ENCODE measurements at regions not wholly inside any gene's neighbourhood (a gene's known extent, or its start where the extent isn't known, plus 50 kb on each side); places are given as distances from the start of the nearest gene placed in this dataset.
"Not testable (repeated sequence)": the region's sequence is repeated elsewhere in the genome, so short reads cannot be mapped to it uniquely, and the experiment has no call there.

DNA sequence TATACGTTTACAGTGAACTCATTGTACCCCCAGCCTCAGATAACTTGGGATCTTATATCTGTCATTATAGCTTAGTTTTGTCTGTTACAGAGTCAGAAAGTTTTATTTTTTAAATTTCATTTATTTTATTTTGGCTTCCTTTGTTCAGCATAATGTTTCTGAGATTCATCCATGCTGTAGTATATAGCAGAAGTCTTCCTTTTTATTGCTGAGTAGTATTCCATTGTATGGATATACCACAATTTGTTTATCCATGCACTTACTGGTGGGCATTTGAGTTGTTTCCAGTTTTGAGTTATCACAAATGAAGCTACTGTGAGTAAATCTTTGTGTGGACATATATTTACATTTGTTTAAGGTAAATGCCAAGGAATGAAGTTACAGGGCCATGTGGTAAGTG lies 122.3 kb downstream of the ADCYAP1 start:
- Histone ChIP-seq H3K4me3 (ENCODE audit: low read length in 3 of 3) (no peak overlapping the region), H3K36me3 (ENCODE audit: control insufficient read depth in 2 of 3, insufficient read depth in 3 of 3, low read length in 3 of 3) (no peaks in the 10 kb centered on the region), H3K4me1 (ENCODE audit: control insufficient read depth in 2 of 3, insufficient read depth in 2 of 3, low read depth in 1 of 3, low read length in 3 of 3) (no peaks in the 10 kb centered on the region), H3K27me3 (ENCODE audit: control insufficient read depth, insufficient read depth, low read length) (no peaks in the 10 kb centered on the region), H3K9me3 (ENCODE audit: control insufficient read depth in 2 of 3, insufficient read depth in 1 of 3, low read length in 3 of 3) (peaks cover 0 to 6% (median 0%) of the 10 kb centered on the region in 3 donors), H3K27ac (ENCODE audit: low read depth in 2 of 2, low read length in 2 of 2) (no peak overlapping the region), H3K9ac (ENCODE audit: low read length in 3 of 3) (no peak overlapping the region)
- intact Hi-C loops (cut with DNase I): no loop called here
- FAIRE-seq (no peak), DNase-seq (no peak)
- TF ChIP-seq, protein P1, sequence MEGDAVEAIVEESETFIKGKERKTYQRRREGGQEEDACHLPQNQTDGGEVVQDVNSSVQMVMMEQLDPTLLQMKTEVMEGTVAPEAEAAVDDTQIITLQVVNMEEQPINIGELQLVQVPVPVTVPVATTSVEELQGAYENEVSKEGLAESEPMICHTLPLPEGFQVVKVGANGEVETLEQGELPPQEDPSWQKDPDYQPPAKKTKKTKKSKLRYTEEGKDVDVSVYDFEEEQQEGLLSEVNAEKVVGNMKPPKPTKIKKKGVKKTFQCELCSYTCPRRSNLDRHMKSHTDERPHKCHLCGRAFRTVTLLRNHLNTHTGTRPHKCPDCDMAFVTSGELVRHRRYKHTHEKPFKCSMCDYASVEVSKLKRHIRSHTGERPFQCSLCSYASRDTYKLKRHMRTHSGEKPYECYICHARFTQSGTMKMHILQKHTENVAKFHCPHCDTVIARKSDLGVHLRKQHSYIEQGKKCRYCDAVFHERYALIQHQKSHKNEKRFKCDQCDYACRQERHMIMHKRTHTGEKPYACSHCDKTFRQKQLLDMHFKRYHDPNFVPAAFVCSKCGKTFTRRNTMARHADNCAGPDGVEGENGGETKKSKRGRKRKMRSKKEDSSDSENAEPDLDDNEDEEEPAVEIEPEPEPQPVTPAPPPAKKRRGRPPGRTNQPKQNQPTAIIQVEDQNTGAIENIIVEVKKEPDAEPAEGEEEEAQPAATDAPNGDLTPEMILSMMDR (IDR thresholded peaks at IDR 0.05; ENCODE audit: borderline replicate concordance, extremely low read depth, insufficient read depth): no peak

GRCh38 chr18:1033092-1033491 lies 128.4 kb downstream of the ADCYAP1 start:
- H3K27me3 ChIP-seq (ENCODE audit: control insufficient read depth, insufficient read depth, low read length); FAIRE-seq; H3K4me1 ChIP-seq (ENCODE audit: control insufficient read depth in 2 of 3, insufficient read depth in 2 of 3, low read depth in 1 of 3, low read length in 3 of 3); H3K9me3 ChIP-seq (ENCODE audit: control insufficient read depth in 2 of 3, insufficient read depth in 1 of 3, low read length in 3 of 3); H3K27ac ChIP-seq (ENCODE audit: low read depth in 2 of 2, low read length in 2 of 2); DNase-seq; H3K9ac ChIP-seq (ENCODE audit: low read length in 3 of 3); H3K4me3 ChIP-seq (ENCODE audit: low read length in 3 of 3); intact Hi-C loops (cut with DNase I); H3K36me3 ChIP-seq (ENCODE audit: control insufficient read depth in 2 of 3, insufficient read depth in 3 of 3, low read length in 3 of 3): not testable (repeated sequence)

GRCh38 chr18:1034971-1035370 lies 130.3 kb downstream of the ADCYAP1 start:
- no peak overlapping the region for H3K4me3 ChIP-seq (ENCODE audit: low read length in 3 of 3)
- no peaks in the 10 kb centered on the region for H3K36me3 ChIP-seq (ENCODE audit: control insufficient read depth in 2 of 3, insufficient read depth in 3 of 3, low read length in 3 of 3)
- no peak overlapping the region for H3K27ac ChIP-seq (ENCODE audit: low read depth in 2 of 2, low read length in 2 of 2)
- no peaks in the 10 kb centered on the region for H3K27me3 ChIP-seq (ENCODE audit: control insufficient read depth, insufficient read depth, low read length)
- FAIRE-seq (no peak), DNase-seq (no peak)
- intact Hi-C loops (cut with DNase I): no loop called here
- no peaks in the 10 kb centered on the region for H3K4me1 ChIP-seq (ENCODE audit: control insufficient read depth in 2 of 3, insufficient read depth in 2 of 3, low read depth in 1 of 3, low read length in 3 of 3)
- H3K9me3 ChIP-seq (ENCODE audit: control insufficient read depth in 2 of 3, insufficient read depth in 1 of 3, low read length in 3 of 3): no peaks in the 10 kb centered on the region
- TF ChIP-seq, protein P1 (IDR thresholded peaks at IDR 0.05; ENCODE audit: borderline replicate concordance, extremely low read depth, insufficient read depth): no peak
- no peak overlapping the region for H3K9ac ChIP-seq (ENCODE audit: low read length in 3 of 3)

- FAIRE-seq: no peak
- TF ChIP-seq, protein P1 (IDR thresholded peaks at IDR 0.05; ENCODE audit: borderline replicate concordance, extremely low read depth, insufficient read depth): no peak
- Histone ChIP-seq H3K4me3 (ENCODE audit: low read length in 3 of 3) (no peak overlapping the region), H3K27ac (ENCODE audit: low read depth in 2 of 2, low read length in 2 of 2) (no peak overlapping the region), H3K4me1 (ENCODE audit: control insufficient read depth in 2 of 3, insufficient read depth in 2 of 3, low read depth in 1 of 3, low read length in 3 of 3) (no peaks in the 10 kb centered on the region), H3K36me3 (ENCODE audit: control insufficient read depth in 2 of 3, insufficient read depth in 3 of 3, low read length in 3 of 3) (no peaks in the 10 kb centered on the region), H3K27me3 (ENCODE audit: control insufficient read depth, insufficient read depth, low read length) (no peaks in the 10 kb centered on the region), H3K9me3 (ENCODE audit: control insufficient read depth in 2 of 3, insufficient read depth in 1 of 3, low read length in 3 of 3) (no peaks in the 10 kb centered on the region), H3K9ac (ENCODE audit: low read length in 3 of 3) (no peak overlapping the region)
- intact Hi-C loops (cut with DNase I): no loop called here
- no peak for DNase-seq
These were observed 132.3 kb downstream of the ADCYAP1 start for GRCh38 chr18:1036926-1037325.

All from kidney (tissue), 13 donors.